ENCODE measurements at regions not wholly inside any gene's neighbourhood (a gene's known extent, or its start where the extent isn't known, plus 50 kb on each side); places are given as distances from the start of the nearest gene placed in this dataset.

DNA sequence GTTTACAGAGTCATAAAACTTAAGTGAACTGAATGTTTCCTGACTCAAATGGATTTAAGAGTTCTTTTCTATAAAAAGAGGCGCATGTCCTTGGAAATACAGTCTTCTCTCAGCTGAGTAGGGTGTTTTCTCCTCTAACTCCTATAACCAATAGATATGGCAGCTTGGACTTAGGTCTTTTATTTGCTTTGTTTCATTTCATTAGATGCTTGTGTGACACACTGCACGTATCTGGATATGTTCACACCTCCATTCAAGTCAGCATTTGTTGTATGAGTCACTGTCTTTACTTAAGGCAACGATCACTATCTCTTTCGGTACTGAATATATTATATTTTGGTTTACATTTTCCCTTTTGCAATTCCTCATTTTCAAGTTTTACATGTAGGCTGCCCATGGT is 136.6 kb downstream of the ARSF start:
- TF ChIP-seq EZH2 (IDR thresholded peaks at IDR 0.05; ENCODE audit: insufficient read depth, poor library complexity, severe bottlenecking) (no peak), EZH2phosphoT487 (IDR thresholded peaks at IDR 0.05; ENCODE audit: insufficient read depth, low read depth) (no peak)

All from GM23248 (cell line).